OCI-LY7 (cell line): ENCODE measurements at regions not wholly inside any gene's neighbourhood (a gene's known extent, or its start where the extent isn't known, plus 50 kb on each side); places are given as distances from the start of the nearest gene placed in this dataset.

Experiments
- BruUV-seq: library from RNA; stranded (reverse); fragments of 400-500 nt; replicated peaks from 2 replicates; lab custom pipeline; 2021; lab: Mats Ljungman, UMichigan
- CTCF ChIA-PET: fragments of 300-600 bp; sonication (Branson Sonifier 250); formaldehyde crosslinking; loops from one replicate; lab custom pipeline; 2022; ENCODE audit warnings: antibody characterized with exemption; ENCODE audit not compliant: unreplicated experiment; lab: Charles Lee
- POLR2A ChIA-PET: fragments of 300-600 bp; sonication (Branson Sonifier 250); formaldehyde crosslinking; loops from one replicate; lab custom pipeline; 2022; ENCODE audit warnings: antibody characterized with exemption; lab: Charles Lee
- DNase-seq: peaks from one replicate; pipeline ENCODE4 v3.0.0-alpha.2; 2015; ENCODE audit warnings: low spot score
- H2AFZ ChIP-seq: fragments of 200-600 bp; sonication (generic), shearing (Covaris generic); 2 replicates; pipeline ENCODE4 v1.6.1; 2014; ENCODE audit warnings: mild to moderate bottlenecking, antibody characterized with exemption, low read length, moderate library complexity
- H3K27ac ChIP-seq: fragments of 200-600 bp; sonication (generic); 2 replicates; pipeline ENCODE4 v1.5.1; 2014; ENCODE audit warnings: mixed run types, low read depth, mild to moderate bottlenecking, moderate library complexity, low read length, inconsistent platforms; ENCODE audit not compliant: poor library complexity, severe bottlenecking
- H3K36me3 ChIP-seq: fragments of 200-600 bp; sonication (generic); 2 replicates; pipeline ENCODE4 v1.6.1; 2014; ENCODE audit warnings: mild to moderate bottlenecking, antibody characterized with exemption, low read length, moderate library complexity, mixed read lengths; ENCODE audit not compliant: insufficient read depth
- H3K4me1 ChIP-seq: fragments of 200-600 bp; sonication (generic); 2 replicates; pipeline ENCODE4 v1.5.1; 2014; ENCODE audit warnings: mild to moderate bottlenecking, low read length; ENCODE audit not compliant: insufficient read depth, poor library complexity, severe bottlenecking
- H3K4me2 ChIP-seq: fragments of 200-600 bp; sonication (generic); 2 replicates; pipeline ENCODE4 v1.6.1; 2014; ENCODE audit warnings: mild to moderate bottlenecking, low read length
- H3K4me3 ChIP-seq: fragments of 200-600 bp; sonication (generic); 2 replicates; pipeline ENCODE4 v1.5.1; 2014; ENCODE audit warnings: mild to moderate bottlenecking, low read depth, low read length; ENCODE audit not compliant: poor library complexity, severe bottlenecking
- H3K79me2 ChIP-seq: fragments of 200-600 bp; sonication (generic); 2 replicates; pipeline ENCODE4 v1.6.1; 2016; ENCODE audit warnings: low read depth, mild to moderate bottlenecking, low read length, moderate library complexity, mixed read lengths; ENCODE audit not compliant: insufficient read depth
- H3K9me2 ChIP-seq: fragments of 200-600 bp; sonication (generic); 2 replicates; pipeline ENCODE4 v1.6.1; 2016; ENCODE audit warnings: mild to moderate bottlenecking, low read length, mixed read lengths; ENCODE audit not compliant: insufficient read depth
- H3K9me3 ChIP-seq: fragments of 200-600 bp; sonication (generic); 2 replicates; pipeline ENCODE4 v1.6.1; 2014; ENCODE audit warnings: mild to moderate bottlenecking, mixed run types, low read length, mixed read lengths
- H4K20me1 ChIP-seq: fragments of 200-600 bp; sonication (generic); 2 replicates; pipeline ENCODE4 v1.6.1; 2014; ENCODE audit warnings: mild to moderate bottlenecking, antibody characterized with exemption, low read length, moderate library complexity, mixed read lengths; ENCODE audit not compliant: insufficient read depth
- CTCF ChIP-seq: fragments of 200-600 bp; sonication (generic); conservative IDR thresholded peaks from 2 replicates; pipeline ENCODE4 v1.5.1; 2014; ENCODE audit warnings: mild to moderate bottlenecking, antibody characterized with exemption, low read length, moderate library complexity, mixed read lengths
- EZH2phosphoT487 ChIP-seq: fragments of 200-600 bp; sonication (generic); IDR thresholded peaks from 2 replicates; pipeline ENCODE4 v1.6.1; 2018; ENCODE audit warnings: low read depth, borderline replicate concordance, mild to moderate bottlenecking, mixed run types, antibody characterized with exemption, low read length, moderate library complexity, mixed read lengths
- intact Hi-C: fragments of 100-400 bp; cut with micrococcal nuclease; formaldehyde crosslinking; loops from one replicate; pipeline ENCODE4 v1.10.0; 2022; ENCODE audit not compliant: unreplicated experiment

GRCh38 chr2:6492573-6492972 is 373.1 kb downstream of the CMPK2 start:
- Histone ChIP-seq H3K79me2 (no peaks in the 10 kb centered on the region), H3K9me2 (no peaks in the 10 kb centered on the region), H4K20me1 (no peaks in the 10 kb centered on the region), H3K4me1 (no peaks in the 10 kb centered on the region), H3K36me3 (no peaks in the 10 kb centered on the region), H2AFZ (0 out of 2 replicates have a peak overlapping the region, but pooled peaks have one; percentile 13), H3K27ac (no peak overlapping the region), H3K9me3 (no peaks in the 10 kb centered on the region), H3K4me3 (no peak overlapping the region), H3K4me2 (no peak overlapping the region)
- DNase-seq: no peak
- ChIA-PET CTCF (no interaction called here), POLR2A (interaction anchor here (0.5 to 1.3 kb wide), 2 partner anchors 14 to 460 kb away, joined by 3 read pairs; no protein-coding TSS in a partner anchor)
- BruUV-seq: no TSS peak
- intact Hi-C loops: no loop called here
- TF ChIP-seq CTCF (no peak), EZH2phosphoT487 (no peak)

GRCh38 chr2:6493266-6493665 is 372.4 kb downstream of the CMPK2 start:
- ChIA-PET CTCF (no interaction called here), POLR2A (interaction anchor here (0.6 kb wide), 1 partner anchor 16 kb away, joined by 3 read pairs; no protein-coding TSS in a partner anchor)
- no peak for DNase-seq
- Histone ChIP-seq H3K36me3 (no peaks in the 10 kb centered on the region), H3K4me2 (no peak overlapping the region), H2AFZ (0 out of 2 replicates have a peak overlapping the region, but pooled peaks have one; percentile 13), H3K9me2 (no peaks in the 10 kb centered on the region), H3K79me2 (no peaks in the 10 kb centered on the region), H3K27ac (no peak overlapping the region), H3K9me3 (no peaks in the 10 kb centered on the region), H3K4me1 (no peaks in the 10 kb centered on the region), H3K4me3 (no peak overlapping the region), H4K20me1 (no peaks in the 10 kb centered on the region)
- intact Hi-C loops: no loop called here
- TF ChIP-seq EZH2phosphoT487 (no peak), CTCF (no peak)
- no TSS peak for BruUV-seq

- POLR2A ChIA-PET: interaction anchor here (0.6 kb wide), 2 partner anchors 15 to 304 kb away, joined by 3 to 4 read pairs; no protein-coding TSS in a partner anchor
Measured at GRCh38 chr2:6493669-6494068, 372.0 kb downstream of the CMPK2 start.

More at GRCh38 chr2:6493669-6494068, 372.0 kb downstream of the CMPK2 start:
- Histone ChIP-seq H3K4me3 (no peak overlapping the region), H3K9me3 (no peaks in the 10 kb centered on the region), H3K4me1 (no peaks in the 10 kb centered on the region), H4K20me1 (no peaks in the 10 kb centered on the region), H3K79me2 (no peaks in the 10 kb centered on the region), H3K27ac (no peak overlapping the region), H3K4me2 (no peak overlapping the region), H3K36me3 (no peaks in the 10 kb centered on the region), H3K9me2 (no peaks in the 10 kb centered on the region), H2AFZ (no peak overlapping the region)
- intact Hi-C loops: no loop called here
- BruUV-seq: no TSS peak
- TF ChIP-seq EZH2phosphoT487: no peak
- TF ChIP-seq CTCF: no peak
- no peak for DNase-seq
- CTCF ChIA-PET: no interaction called here
